ENCODE measurements at regions not wholly inside any gene's neighbourhood (a gene's known extent, or its start where the extent isn't known, plus 50 kb on each side); places are given as distances from the start of the nearest gene placed in this dataset.
A peak's percentile ranks its signal among the peaks of the same experiment; 100 is the strongest.
"Not testable (repeated sequence)": the region's sequence is repeated elsewhere in the genome, so short reads cannot be mapped to it uniquely, and the experiment has no call there.

DNA sequence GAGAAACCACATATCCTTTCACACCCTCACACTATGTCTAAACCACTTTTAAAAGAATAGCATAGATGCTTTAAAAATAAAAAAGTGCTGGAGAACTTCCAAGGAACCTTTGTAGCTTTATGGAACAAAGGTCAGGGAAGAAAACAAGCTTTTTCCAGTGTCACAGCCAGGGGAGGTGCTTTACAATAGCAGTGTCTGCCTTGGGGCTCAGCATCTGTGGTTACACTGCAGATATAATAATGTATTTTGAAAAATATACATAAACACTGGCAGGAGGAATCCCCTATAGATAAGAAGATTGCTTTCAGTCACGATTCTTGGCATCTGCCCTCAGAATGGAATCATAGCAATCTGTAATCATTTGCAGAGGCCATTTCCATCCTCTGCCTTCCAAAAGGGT is 362.4 kb upstream of the LRRC3B start:
- DNase-seq: no peak
- Mint-ChIP-seq H3K4me3 (no peak overlapping the region), H3K4me1 (no peaks in the 10 kb centered on the region), H3K9me3 (peaks cover 6 to 7% of the 10 kb centered on the region in 2 donors), H3K27me3 (no peaks in the 10 kb centered on the region), H3K27ac (no peak overlapping the region)
- ATAC-seq: no peak

DNA sequence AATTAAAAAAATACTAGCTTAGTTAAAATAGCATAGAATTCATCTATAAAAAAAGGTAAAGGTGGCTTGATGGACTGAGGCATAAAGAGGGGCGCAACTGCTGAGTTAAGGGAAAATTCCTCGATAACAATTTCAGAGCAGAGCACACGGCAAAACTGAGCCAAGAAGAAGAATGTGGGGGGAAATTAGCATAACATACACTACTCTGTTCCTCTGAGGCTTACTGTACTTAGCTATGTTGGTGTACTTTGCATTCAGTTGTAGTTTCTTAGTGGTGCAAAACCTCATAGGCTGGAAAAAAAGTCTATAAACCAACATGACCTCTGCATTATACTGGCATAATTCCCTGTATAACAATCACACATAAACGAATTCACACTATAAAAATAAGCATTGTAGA is 357.9 kb upstream of the LRRC3B start:
- Mint-ChIP-seq H3K27ac (no peak overlapping the region), H3K27me3 (no peaks in the 10 kb centered on the region), H3K4me3 (no peak overlapping the region), H3K4me1 (no peaks in the 10 kb centered on the region), H3K9me3 (peaks cover 6 to 7% of the 10 kb centered on the region in 2 donors)
- ATAC-seq (no peak), DNase-seq (no peak)

DNA sequence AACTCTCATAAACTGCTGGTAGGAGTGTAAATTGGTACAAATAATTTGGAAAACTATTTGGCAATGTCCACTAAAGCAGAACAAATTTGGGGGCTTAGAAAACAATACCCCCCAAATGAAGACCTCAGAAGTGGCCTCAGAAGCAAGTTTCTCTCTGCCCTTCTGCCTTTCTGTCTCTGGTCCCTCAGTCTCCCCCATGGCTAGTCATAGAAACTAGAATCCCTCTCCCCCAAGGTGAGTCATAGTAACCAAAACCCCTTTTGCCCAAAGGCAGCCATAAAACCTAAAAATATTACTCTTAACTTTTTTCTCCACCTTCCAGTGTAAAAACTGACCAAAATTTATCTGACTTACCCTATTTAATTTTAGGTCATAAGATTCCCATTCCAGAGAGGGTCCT is 350.7 kb upstream of the LRRC3B start:
- H3K27me3 Mint-ChIP-seq: no peaks in the 10 kb centered on the region
- no peak overlapping the region for H3K27ac Mint-ChIP-seq
- DNase-seq: no peak
- H3K9me3 Mint-ChIP-seq: no peaks in the 10 kb centered on the region
- H3K4me1 Mint-ChIP-seq: no peaks in the 10 kb centered on the region
- ATAC-seq: no peak
- H3K4me3 Mint-ChIP-seq: no peak overlapping the region

DNA sequence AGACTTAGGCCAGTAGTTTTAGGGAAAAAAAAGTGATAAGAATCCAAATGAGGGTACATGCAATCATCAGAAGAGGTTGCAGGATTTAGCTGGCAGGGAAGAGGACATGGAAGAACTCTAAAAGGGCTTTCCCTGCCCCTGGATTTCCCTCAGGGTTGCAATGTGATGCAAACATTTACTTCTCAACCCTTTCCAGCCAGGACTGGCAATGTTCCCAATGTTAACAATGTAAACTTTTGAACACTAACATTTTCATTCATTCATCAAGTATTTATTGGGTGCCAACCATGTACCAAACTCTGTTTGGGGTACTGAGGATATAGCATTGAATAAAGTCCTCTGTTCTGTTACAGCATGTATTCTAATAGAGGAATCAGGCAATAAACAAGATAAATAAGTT is 349.4 kb upstream of the LRRC3B start:
- Mint-ChIP-seq H3K4me1 (no peaks in the 10 kb centered on the region), H3K4me3 (no peak overlapping the region), H3K9me3 (no peaks in the 10 kb centered on the region), H3K27ac (no peak overlapping the region), H3K27me3 (no peaks in the 10 kb centered on the region)
- DNase-seq (no peak), ATAC-seq (no peak)

DNA sequence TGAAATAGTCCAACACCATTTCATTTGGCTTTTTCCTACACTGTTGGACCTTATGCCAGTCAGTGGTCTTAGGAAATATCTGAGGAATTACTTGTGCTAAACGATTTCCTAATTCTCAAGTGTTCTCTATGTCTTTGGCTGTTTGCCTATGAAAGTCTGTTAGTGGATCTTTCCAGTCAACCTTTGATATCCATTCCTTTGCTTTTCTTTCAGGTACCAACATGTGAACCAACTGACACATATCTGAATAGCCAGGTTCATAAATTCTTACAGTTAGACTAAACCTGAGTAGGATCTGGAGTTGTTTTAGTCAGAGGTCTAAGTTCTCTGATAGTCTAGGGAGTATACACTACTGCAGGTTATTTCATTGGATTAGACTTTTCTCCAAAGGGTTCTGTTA is 343.5 kb upstream of the LRRC3B start:
- Mint-ChIP-seq H3K4me1 (no peaks in the 10 kb centered on the region), H3K27ac (no peak overlapping the region), H3K4me3 (no peak overlapping the region), H3K27me3 (no peaks in the 10 kb centered on the region), H3K9me3 (peaks cover 10 to 52% of the 10 kb centered on the region in 2 donors)
- no peak for DNase-seq
- no peak for ATAC-seq

DNA sequence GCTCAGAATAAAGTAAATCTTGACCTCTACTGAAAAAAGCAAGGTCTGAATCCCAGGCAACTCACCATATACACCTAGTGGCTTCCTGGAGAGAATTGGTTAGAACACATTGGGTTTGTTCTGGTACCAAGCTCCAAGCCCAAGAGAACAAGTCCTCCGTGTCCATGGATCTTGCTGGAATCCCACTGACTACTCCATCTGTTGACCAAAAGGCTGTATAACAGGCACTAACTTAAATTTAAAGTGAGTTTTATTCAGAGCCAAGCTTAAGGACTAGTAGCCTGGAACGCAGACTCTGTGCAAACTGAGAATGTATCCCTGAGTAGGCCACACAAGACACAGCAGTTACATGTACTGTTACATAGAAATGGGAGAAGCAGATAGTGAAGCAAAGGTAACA is 342.1 kb upstream of the LRRC3B start:
- Mint-ChIP-seq H3K4me1 (no peaks in the 10 kb centered on the region), H3K27me3 (no peaks in the 10 kb centered on the region), H3K4me3 (no peak overlapping the region), H3K27ac (no peak overlapping the region), H3K9me3 (peaks cover 20 to 66% of the 10 kb centered on the region in 2 donors)
- ATAC-seq (no peak), DNase-seq (no peak)

DNA sequence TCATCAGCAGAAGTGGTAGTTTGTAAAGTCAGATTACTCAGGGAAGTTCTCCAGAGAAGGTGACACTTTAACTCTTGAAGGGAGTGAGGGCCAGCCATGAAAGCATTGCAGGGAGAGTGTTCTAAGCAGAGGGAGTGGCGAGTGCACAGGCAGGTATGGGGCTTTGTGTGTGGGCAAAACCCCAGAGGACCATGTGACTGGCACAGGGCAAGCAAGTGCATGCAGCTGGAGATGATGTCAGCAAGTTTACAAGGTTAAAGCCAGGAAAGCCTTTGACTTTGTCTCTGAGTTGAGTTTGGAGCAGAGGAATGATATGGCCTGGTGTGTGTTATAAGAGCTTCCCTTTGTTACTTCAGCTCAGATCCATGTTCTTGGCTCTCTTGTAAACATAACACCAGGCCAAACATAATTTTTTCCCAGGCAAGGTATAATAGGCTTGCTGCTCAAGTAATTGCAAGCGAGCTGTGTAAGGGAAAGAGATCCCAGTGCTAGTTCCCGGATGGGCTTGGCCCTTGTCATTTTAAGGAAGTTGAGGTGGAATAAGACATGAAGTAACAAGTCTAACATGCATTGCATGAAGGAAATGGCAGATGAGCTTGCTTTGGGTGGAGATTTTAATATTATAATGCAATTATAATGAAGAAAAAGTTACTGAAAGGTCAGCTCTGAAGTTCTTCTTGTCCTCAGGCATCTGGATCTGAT is 341.1 kb upstream of the LRRC3B start:
- ATAC-seq (no peak), DNase-seq (no peak)
- Mint-ChIP-seq H3K27ac (no peak overlapping the region), H3K4me3 (no peak overlapping the region), H3K27me3 (no peaks in the 10 kb centered on the region), H3K9me3 (peaks cover 25 to 66% of the 10 kb centered on the region in 2 donors), H3K4me1 (no peaks in the 10 kb centered on the region)

DNA sequence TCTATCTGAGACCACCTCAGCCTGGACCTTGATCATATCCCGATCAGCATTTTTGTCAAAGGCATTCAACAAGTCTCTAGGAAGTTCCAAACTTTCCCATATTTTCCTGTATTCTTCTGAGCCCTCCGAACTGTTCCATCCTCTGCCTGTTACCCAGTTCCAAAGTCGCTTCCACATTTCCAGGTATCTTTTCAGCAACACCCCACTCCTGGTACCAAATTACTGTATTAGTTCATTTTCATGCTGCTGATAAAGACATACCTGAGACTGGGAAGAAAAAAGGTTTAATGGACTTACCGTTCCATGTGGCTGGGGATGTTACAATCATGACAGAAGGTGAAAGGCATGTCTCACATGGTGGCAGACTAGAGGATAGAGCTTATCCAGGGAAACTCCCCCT is 338.1 kb upstream of the LRRC3B start:
- not testable (repeated sequence) for DNase-seq, H3K27me3 Mint-ChIP-seq, H3K4me3 Mint-ChIP-seq, H3K4me1 Mint-ChIP-seq, H3K27ac Mint-ChIP-seq, ATAC-seq
- H3K9me3 Mint-ChIP-seq: peaks cover 25 to 77% of the 10 kb centered on the region in 2 donors

DNA sequence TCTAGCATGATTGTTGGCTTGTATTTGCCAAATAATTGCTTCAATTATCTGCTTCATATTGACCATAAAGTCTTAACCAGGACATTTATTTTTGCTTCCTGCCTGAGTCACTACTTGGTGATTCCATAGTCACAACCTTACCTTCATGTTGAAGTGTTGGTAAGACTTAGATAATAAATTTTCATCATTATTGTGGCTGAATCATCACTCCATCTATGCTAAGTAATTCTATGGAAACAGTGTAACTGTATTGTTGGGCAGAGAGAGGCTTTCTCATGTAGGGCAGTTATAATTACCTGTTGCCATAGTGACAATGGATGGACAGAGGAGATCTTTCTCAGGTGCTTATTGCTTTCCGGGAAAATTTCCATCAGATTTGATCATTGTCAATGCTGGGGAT is 330.7 kb upstream of the LRRC3B start:
- H3K27ac Mint-ChIP-seq: no peak overlapping the region
- H3K27me3 Mint-ChIP-seq: no peaks in the 10 kb centered on the region
- ATAC-seq: no peak
- H3K4me1 Mint-ChIP-seq: no peaks in the 10 kb centered on the region
- no peak for DNase-seq
- peaks cover 5 to 15% of the 10 kb centered on the region in 2 donors for H3K9me3 Mint-ChIP-seq
- no peak overlapping the region for H3K4me3 Mint-ChIP-seq

DNA sequence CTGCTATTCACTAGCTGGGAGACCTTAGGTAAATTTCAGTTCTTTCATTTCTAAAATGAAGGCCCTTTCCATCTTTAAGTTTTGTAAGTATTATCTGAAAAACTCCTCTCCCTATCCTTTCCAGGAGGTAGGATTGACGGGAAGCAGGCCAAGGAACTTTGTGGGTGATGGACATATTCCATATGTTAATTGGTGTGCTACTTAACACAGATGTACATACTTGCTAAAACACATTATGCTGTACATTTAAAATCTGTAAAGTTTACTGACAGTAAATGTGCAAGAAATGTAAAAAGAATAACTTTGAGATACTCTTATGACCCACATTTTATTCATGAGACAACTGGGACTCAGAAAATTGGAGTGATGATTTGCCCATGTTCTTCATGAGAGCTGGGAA is 329.8 kb upstream of the LRRC3B start:
- Mint-ChIP-seq H3K9me3 (peaks cover 5 to 16% of the 10 kb centered on the region in 2 donors), H3K4me3 (no peak overlapping the region)

DNA sequence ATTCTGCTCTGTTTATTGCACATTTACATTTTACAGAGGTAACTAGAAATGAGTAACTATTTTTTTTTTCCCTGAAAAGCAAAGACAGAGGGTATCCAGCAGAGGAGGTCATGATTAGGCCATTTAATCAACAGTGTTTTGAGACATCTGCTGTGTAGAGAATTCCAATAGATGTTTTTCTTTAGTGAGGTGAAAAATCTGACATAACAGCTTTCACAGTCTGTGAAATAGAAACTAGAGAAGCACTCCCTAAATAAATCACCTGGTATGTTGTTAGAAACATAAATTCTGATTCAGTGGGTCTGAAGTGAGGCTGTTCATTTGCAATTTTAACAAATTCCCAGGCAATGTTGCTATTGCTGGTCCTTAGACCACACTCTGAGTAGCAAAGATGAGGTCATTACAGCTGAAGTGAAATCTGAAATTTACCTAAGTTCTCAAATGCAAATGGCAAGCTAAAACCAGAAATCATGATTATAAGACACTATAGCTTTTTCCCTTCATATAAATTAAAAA is 329.2 kb upstream of the LRRC3B start:
- Mint-ChIP-seq H3K4me3 (no peak overlapping the region), H3K9me3 (peaks cover 5 to 16% of the 10 kb centered on the region in 2 donors), H3K4me1 (no peaks in the 10 kb centered on the region), H3K27ac (no peak overlapping the region), H3K27me3 (no peaks in the 10 kb centered on the region)
- no peak for DNase-seq
- ATAC-seq: no peak

More for the DNA sequence above, 329.8 kb upstream of the LRRC3B start:
- ATAC-seq: no peak
- no peaks in the 10 kb centered on the region for H3K4me1 Mint-ChIP-seq
- DNase-seq: no peak
- no peaks in the 10 kb centered on the region for H3K27me3 Mint-ChIP-seq
- no peak overlapping the region for H3K27ac Mint-ChIP-seq

DNA sequence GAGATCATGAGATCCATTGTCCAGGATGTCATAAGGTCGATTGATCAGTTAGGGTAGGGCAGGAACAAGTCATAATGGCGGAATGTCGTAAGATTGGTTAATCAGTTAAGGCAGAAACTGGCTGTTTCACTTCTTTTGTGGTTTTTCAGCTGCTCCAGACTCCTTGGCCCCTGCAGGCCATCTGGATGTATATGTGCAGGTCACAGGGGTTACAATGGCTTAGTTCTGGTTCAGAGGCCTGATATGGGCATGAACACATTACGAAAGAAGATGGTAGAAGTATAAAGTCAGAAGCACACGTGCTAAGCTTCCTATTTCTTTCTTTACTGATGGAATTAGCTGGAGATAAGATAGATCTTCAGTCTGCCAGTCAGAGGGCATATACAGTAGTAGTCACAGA is 315.4 kb upstream of the LRRC3B start:
- H3K27ac Mint-ChIP-seq: no peak overlapping the region
- no peaks in the 10 kb centered on the region for H3K27me3 Mint-ChIP-seq
- H3K4me1 Mint-ChIP-seq: no peaks in the 10 kb centered on the region
- H3K4me3 Mint-ChIP-seq: no peak overlapping the region
- DNase-seq (no peak), ATAC-seq (no peak)
- peaks cover 20 to 26% of the 10 kb centered on the region in 2 donors for H3K9me3 Mint-ChIP-seq

DNA sequence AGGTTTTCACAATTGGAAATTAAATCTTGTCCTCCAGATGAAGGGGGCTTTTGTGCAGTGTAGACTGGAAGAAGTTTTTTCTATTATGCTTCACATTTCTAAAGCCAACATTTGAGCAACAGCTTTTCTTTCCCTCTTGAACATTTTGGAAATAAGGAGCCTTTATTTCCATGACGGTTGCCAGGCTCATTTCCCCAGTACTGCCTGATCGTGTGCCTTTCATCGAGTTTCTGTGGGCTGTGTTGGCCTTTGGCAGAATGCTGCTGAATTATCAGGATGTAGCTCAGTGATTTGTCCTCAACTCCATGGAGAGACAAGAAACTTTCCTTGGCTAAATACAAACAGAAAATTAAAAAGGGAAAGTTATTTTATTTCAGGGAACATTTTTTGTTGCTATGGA is 314.8 kb upstream of the LRRC3B start:
- Mint-ChIP-seq H3K27ac (no peak overlapping the region), H3K9me3 (peaks cover 14 to 26% of the 10 kb centered on the region in 2 donors), H3K27me3 (no peaks in the 10 kb centered on the region), H3K4me3 (no peak overlapping the region), H3K4me1 (no peaks in the 10 kb centered on the region)
- DNase-seq: no peak
- ATAC-seq: no peak

DNA sequence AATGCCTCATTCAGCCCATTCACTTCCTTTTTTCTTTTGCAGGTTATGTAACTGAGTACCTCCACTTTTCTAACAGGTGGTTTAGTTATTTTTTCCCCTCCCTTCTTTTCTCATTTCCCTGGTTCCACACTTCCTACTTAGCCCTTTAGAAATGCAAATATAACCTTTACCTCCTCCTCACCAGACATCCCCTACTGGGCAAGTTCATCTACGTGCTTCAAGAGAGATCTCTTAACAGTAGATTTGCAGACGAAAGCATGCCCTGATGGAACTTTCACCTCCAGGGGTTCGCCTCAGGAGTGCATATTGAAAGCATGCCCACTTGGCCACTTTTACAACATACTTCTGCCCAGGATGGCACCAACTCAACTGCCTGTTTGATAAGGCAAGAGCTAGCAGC is 314.1 kb upstream of the LRRC3B start:
- ATAC-seq (no peak), DNase-seq (no peak)
- no peaks in the 10 kb centered on the region for H3K4me1 Mint-ChIP-seq
- H3K4me3 Mint-ChIP-seq: no peak overlapping the region
- H3K27ac Mint-ChIP-seq: no peak overlapping the region
- peaks cover 14 to 26% of the 10 kb centered on the region in 2 donors for H3K9me3 Mint-ChIP-seq
- no peaks in the 10 kb centered on the region for H3K27me3 Mint-ChIP-seq

DNA sequence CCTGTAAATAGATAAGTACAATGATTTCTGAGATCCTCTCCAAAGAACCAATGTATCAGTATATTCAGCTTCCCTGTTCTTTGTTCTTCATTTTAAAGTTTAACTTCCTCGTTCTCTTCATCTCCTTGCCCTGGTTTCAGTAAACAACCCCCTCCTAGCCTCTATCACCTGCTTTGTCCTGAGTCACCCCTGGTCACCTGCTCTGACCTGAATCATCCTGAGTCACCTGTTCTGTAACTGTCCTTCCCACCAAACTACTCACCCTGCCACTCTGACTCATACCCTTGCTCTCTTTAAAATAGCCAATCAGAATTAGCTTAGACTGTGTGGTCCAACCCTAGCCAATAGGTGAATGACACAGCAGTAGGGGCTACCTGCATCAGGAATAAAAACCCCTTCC is 313.0 kb upstream of the LRRC3B start:
- not testable (repeated sequence) for ATAC-seq, DNase-seq, H3K4me1 Mint-ChIP-seq, H3K27me3 Mint-ChIP-seq, H3K4me3 Mint-ChIP-seq
- peaks cover 14 to 26% of the 10 kb centered on the region in 2 donors for H3K9me3 Mint-ChIP-seq
- peak overlapping the region in 1 of 2 donors; percentile 64 for H3K27ac Mint-ChIP-seq

DNA sequence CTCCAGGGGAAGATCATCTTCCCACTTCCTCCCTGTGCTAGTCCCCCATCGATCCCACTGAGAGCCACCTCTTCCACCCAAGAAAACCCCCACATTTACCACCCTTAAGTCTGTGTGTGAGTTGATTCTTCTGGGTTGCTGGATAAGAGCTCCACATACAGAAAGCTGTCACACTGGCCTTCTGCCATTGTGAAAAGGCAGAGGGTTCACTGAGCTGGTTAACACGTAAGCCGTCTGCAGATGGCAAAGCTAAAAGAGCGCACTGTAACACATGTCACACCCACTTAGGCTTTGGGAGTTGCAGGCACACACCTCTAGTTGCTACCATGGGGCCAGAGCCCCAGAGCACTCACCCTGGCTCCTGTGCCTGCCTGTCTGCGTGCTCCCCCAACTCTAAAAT is 309.8 kb upstream of the LRRC3B start:
- ATAC-seq: no peak
- Mint-ChIP-seq H3K27ac (no peak overlapping the region), H3K9me3 (peaks cover 14 to 31% of the 10 kb centered on the region in 2 donors), H3K4me1 (no peaks in the 10 kb centered on the region), H3K27me3 (no peaks in the 10 kb centered on the region), H3K4me3 (no peak overlapping the region)
- no peak for DNase-seq

DNA sequence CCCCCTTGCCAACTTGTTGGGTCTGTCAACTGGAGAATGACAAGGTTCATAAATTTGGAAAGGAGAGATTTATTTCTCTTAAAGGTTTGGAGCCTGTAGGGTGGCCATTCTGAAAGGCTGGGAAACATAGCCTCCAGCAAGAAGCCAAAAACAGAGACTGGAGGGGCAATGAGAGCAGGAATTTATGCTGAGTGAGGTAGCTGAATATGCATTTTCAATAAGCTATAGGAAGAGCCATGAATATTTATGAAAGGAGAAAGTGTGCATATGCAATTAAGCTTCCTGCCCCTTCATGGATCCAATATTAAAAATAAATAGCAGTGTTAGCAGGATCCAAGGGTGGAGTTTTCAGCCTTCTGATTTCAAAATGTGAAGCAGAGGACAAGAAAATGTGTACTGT is 306.1 kb upstream of the LRRC3B start:
- DNase-seq (no peak), ATAC-seq (no peak)
- no peaks in the 10 kb centered on the region for H3K4me1 Mint-ChIP-seq
- H3K27ac Mint-ChIP-seq: no peak overlapping the region
- peaks cover 25 to 35% of the 10 kb centered on the region in 2 donors for H3K9me3 Mint-ChIP-seq
- no peak overlapping the region for H3K4me3 Mint-ChIP-seq
- H3K27me3 Mint-ChIP-seq: no peaks in the 10 kb centered on the region

All from stimulated activated naive CD8-positive, alpha-beta T cell treated with anti-CD3 and anti-CD28 coated beads, Interleukin-15, amount 100 ng/mL, for 72 hours (primary cell).